ENCODE measurements at regions not wholly inside any gene's neighbourhood (a gene's known extent, or its start where the extent isn't known, plus 50 kb on each side); places are given as distances from the start of the nearest gene placed in this dataset.
A peak's percentile ranks its signal among the peaks of the same experiment; 100 is the strongest.

DNA sequence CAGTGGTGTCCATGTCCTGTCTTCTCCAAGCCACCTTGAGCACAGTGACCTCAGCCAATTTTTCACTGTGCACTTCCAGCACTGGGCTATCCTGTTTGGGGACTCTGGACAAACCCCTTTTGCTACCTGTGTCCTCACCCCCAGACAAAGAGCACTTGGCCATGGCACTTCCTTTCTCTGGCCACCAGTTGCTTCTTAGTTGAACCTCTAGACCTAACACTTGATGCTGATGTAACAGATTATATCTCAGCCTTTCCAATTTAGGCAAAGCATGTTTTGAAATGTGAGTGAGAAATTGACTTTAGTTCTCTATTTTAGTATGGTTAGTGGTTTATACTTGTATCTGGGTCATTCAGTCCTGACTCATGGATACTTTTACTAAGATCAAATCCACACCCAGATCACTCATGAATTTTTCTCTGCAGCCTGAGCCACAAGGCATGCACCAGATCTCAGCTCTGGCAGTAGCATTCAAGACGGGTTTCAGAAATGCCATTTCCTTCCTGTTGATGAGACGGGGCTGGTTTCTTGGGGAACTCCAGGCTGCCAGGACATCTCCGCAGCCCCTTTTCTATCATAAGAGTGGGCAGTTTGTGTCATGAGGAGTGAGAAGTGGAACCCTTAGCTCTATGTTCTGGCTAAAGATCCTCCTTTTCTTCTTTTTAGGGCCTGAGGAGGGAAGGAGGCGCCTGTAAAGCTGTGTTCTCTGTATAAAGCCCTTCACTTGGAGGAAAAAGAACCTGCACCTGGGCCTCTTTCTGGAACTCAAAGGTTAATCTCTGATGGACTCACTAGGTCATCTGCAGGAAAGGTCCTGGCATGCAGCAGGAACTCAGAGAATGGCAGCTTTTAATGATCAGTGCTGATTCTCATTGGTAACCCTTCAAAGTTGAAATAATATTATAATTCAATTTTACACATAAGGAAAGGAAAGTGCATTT lies 185.6 kb upstream of the TENM4 start:
- POLR2A ChIA-PET: interaction anchor here (0.9 kb wide), 1 partner anchor 8 kb away, joined by 5 read pairs; no protein-coding TSS in a partner anchor
- intact Hi-C loops (cut with micrococcal nuclease): no loop called here
- CTCF ChIA-PET: interaction anchor here (0.8 kb wide), 1 partner anchor 29 kb away, joined by 6 read pairs; no protein-coding TSS in a partner anchor
- TF ChIP-seq, protein P1, sequence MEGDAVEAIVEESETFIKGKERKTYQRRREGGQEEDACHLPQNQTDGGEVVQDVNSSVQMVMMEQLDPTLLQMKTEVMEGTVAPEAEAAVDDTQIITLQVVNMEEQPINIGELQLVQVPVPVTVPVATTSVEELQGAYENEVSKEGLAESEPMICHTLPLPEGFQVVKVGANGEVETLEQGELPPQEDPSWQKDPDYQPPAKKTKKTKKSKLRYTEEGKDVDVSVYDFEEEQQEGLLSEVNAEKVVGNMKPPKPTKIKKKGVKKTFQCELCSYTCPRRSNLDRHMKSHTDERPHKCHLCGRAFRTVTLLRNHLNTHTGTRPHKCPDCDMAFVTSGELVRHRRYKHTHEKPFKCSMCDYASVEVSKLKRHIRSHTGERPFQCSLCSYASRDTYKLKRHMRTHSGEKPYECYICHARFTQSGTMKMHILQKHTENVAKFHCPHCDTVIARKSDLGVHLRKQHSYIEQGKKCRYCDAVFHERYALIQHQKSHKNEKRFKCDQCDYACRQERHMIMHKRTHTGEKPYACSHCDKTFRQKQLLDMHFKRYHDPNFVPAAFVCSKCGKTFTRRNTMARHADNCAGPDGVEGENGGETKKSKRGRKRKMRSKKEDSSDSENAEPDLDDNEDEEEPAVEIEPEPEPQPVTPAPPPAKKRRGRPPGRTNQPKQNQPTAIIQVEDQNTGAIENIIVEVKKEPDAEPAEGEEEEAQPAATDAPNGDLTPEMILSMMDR (IDR thresholded peaks at IDR 0.05; ENCODE audit: unreplicated experiment): no peak
- Mint-ChIP-seq H3K27me3 (ENCODE audit: insufficient read depth, unreplicated experiment) (no peaks in the 10 kb centered on the region), H3K4me3 (ENCODE audit: unreplicated experiment) (no peak overlapping the region), H3K36me3 (ENCODE audit: insufficient read depth, unreplicated experiment) (no peaks in the 10 kb centered on the region), H3K9me3 (ENCODE audit: unreplicated experiment) (no peaks in the 10 kb centered on the region), H3K4me1 (ENCODE audit: insufficient read depth, unreplicated experiment) (no peaks in the 10 kb centered on the region), H3K27ac (ENCODE audit: low read depth, unreplicated experiment) (no peak overlapping the region)
- DNase-seq (ENCODE audit: unreplicated experiment): no peak
- BruUV-seq (replicated peaks): no TSS peak

DNA sequence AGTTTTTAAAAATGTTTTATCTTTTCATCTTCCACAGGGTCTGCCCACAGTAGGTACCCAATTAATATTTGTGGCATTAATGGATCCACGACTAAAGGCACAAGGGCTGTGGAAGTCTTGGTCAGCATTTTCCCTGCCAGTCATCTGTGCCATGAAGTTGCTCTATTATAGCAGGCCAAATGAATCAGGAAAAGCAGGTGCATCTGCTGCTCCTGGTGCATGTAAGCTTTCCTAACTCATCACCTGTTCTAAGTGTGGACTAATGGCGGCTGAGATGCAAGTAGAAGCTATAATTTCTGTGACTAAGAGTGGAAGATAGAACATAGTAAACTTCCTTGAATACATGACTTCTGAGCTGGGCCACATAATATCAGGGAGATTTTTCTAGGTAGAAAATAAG lies 182.5 kb upstream of the TENM4 start:
- TF ChIP-seq, protein P1 (IDR thresholded peaks at IDR 0.05; ENCODE audit: unreplicated experiment): no peak
- Mint-ChIP-seq H3K27me3 (ENCODE audit: insufficient read depth, unreplicated experiment) (no peaks in the 10 kb centered on the region), H3K36me3 (ENCODE audit: insufficient read depth, unreplicated experiment) (no peaks in the 10 kb centered on the region), H3K27ac (ENCODE audit: low read depth, unreplicated experiment) (no peak overlapping the region), H3K9me3 (ENCODE audit: unreplicated experiment) (no peaks in the 10 kb centered on the region), H3K4me1 (ENCODE audit: insufficient read depth, unreplicated experiment) (no peaks in the 10 kb centered on the region), H3K4me3 (ENCODE audit: unreplicated experiment) (no peak overlapping the region)
- intact Hi-C loops (cut with micrococcal nuclease): no loop called here
- ChIA-PET POLR2A (no interaction called here), CTCF (interaction anchor here (0.6 to 1.7 kb wide), 2 partner anchors 9 to 147 kb away, joined by 3 read pairs; no protein-coding TSS in a partner anchor)
- DNase-seq (ENCODE audit: unreplicated experiment): no peak
- BruUV-seq (replicated peaks): no TSS peak

DNA sequence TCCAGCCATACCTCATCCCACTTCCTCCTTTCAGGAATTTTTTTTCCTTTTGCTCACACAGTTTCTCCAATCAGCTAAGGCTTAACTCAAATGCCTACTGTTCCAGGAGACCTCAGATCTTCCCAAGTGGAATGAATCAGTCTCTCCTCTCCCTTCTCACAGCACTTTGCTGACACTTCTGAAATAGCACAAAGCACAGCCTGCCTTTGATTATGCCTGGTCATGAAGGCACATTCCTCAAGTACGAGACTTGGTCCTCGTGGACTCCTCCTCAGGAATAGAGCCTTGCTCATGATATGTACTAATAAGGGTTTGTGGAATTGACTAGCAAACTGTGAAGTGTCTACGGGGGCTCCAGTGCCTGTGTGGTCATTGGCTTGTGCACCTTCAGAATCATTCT lies 176.7 kb upstream of the TENM4 start:
- intact Hi-C loops (cut with micrococcal nuclease): no loop called here
- TF ChIP-seq, protein P1 (IDR thresholded peaks at IDR 0.05; ENCODE audit: unreplicated experiment): no peak
- no peak for DNase-seq (ENCODE audit: unreplicated experiment)
- H3K9me3 Mint-ChIP-seq (ENCODE audit: unreplicated experiment): no peaks in the 10 kb centered on the region
- CTCF ChIA-PET: no interaction called here
- no TSS peak for BruUV-seq (replicated peaks)
- POLR2A ChIA-PET: no interaction called here
- no peak overlapping the region for H3K27ac Mint-ChIP-seq (ENCODE audit: low read depth, unreplicated experiment)
- H3K4me1 Mint-ChIP-seq (ENCODE audit: insufficient read depth, unreplicated experiment): peaks cover 11% of the 10 kb centered on the region
- H3K27me3 Mint-ChIP-seq (ENCODE audit: insufficient read depth, unreplicated experiment): no peaks in the 10 kb centered on the region
- no peaks in the 10 kb centered on the region for H3K36me3 Mint-ChIP-seq (ENCODE audit: insufficient read depth, unreplicated experiment)
- no peak overlapping the region for H3K4me3 Mint-ChIP-seq (ENCODE audit: unreplicated experiment)

DNA sequence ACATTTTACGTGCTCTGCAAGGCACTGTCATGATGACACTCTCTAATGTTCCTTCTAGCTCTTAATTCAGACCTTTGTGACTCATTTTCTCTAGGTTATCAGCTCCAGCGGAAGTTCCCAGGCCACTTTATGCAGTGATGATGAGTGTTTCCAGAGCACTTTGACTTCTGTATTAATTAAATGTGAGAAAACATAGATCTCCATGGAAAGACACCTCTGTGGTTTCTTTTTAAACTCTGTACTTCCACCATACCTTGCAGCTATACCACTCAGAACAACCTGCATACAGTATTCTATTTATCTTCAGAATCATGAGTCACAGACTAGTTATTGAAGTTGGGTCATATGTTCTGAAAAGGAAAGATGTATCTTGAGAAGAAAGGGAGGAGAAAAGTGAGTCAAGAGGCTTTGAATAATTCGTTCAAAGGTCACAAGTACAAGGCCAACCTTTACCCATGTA lies 175.6 kb upstream of the TENM4 start:
- no peak overlapping the region for H3K27ac Mint-ChIP-seq (ENCODE audit: low read depth, unreplicated experiment)
- CTCF ChIA-PET: interaction anchor here (0.6 kb wide), 1 partner anchor 123 kb away, joined by 3 read pairs; no protein-coding TSS in a partner anchor
- intact Hi-C loops (cut with micrococcal nuclease): no loop called here
- H3K36me3 Mint-ChIP-seq (ENCODE audit: insufficient read depth, unreplicated experiment): no peaks in the 10 kb centered on the region
- no peaks in the 10 kb centered on the region for H3K27me3 Mint-ChIP-seq (ENCODE audit: insufficient read depth, unreplicated experiment)
- BruUV-seq (replicated peaks): no TSS peak
- no peak overlapping the region for H3K4me3 Mint-ChIP-seq (ENCODE audit: unreplicated experiment)
- no peaks in the 10 kb centered on the region for H3K9me3 Mint-ChIP-seq (ENCODE audit: unreplicated experiment)
- POLR2A ChIA-PET: no interaction called here
- DNase-seq (ENCODE audit: unreplicated experiment): peak; percentile 28
- H3K4me1 Mint-ChIP-seq (ENCODE audit: insufficient read depth, unreplicated experiment): peaks cover 11% of the 10 kb centered on the region
- TF ChIP-seq, protein P1 (IDR thresholded peaks at IDR 0.05; ENCODE audit: unreplicated experiment): no peak

All from MCF 10A (cell line).